Vagina (tissue), 2 donors: ENCODE measurements at regions not wholly inside any gene's neighbourhood (a gene's known extent, or its start where the extent isn't known, plus 50 kb on each side); places are given as distances from the start of the nearest gene placed in this dataset.

Experiments used
- DNase-seq, 2 donors: peaks; one replicate each; pipeline ENCODE4 v3.0.0-alpha.2; 2017; ENCODE audit errors: extremely low spot score in 2 of 2
- H3K27ac ChIP-seq: fragments of 200-600 bp; sonication (generic); one replicate; pipeline ENCODE4 v1.5.1; 2019
- H3K27me3 ChIP-seq: fragments of 200-600 bp; sonication (generic); one replicate; pipeline ENCODE4 v1.5.1; 2019
- H3K36me3 ChIP-seq, 2 donors: fragments of 200-600 bp; sonication (generic); one replicate each; pipeline ENCODE4 v1.5.1; 2017 to 2019
- H3K4me1 ChIP-seq: fragments of 200-600 bp; sonication (generic); one replicate; pipeline ENCODE4 v1.5.1; 2019
- H3K4me3 ChIP-seq, 2 donors: fragments of 200-600 bp; sonication (generic); 1 replicate in 1 of 2; 2 replicates in 1 of 2; pipeline ENCODE4 v1.5.1; 2016 to 2019
- H3K9me3 ChIP-seq: fragments of 200-600 bp; sonication (generic); one replicate; pipeline ENCODE4 v1.5.1; 2019
- POLR2A ChIP-seq, 2 donors: fragments of 450-650 bp; IDR thresholded peaks; one replicate each; pipeline ENCODE4 v1.6.1; 2017; ENCODE audit warnings: antibody characterized with exemption in 2 of 2, mild to moderate bottlenecking in 2 of 2, moderate library complexity in 2 of 2
- POLR2AphosphoS5 ChIP-seq, 2 donors: sonication (generic); formaldehyde crosslinking; IDR thresholded peaks; one replicate each; pipeline ENCODE4 v1.9.0; 2017; ENCODE audit warnings: antibody characterized with exemption in 2 of 2, mild to moderate bottlenecking in 2 of 2, low read depth in 1 of 2; ENCODE audit not compliant: insufficient read depth in 1 of 2
- intact Hi-C: fragments of 100-400 bp; cut with DNase I; formaldehyde crosslinking; loops from one replicate; pipeline ENCODE4 v1.15.1; 2023
- TF ChIP-seq, protein P1 (sequence below), 3 experiments: fragments of 450-650 bp in 2 of 3; fragments of 200-600 bp in 1 of 3; sonication (generic) in 1 of 3; IDR thresholded peaks; one replicate each; pipeline ENCODE4 v1.5.1; 2017 to 2019; ENCODE audit warnings: antibody characterized with exemption in 3 of 3, mild to moderate bottlenecking in 2 of 3, moderate library complexity in 2 of 3

DNA sequence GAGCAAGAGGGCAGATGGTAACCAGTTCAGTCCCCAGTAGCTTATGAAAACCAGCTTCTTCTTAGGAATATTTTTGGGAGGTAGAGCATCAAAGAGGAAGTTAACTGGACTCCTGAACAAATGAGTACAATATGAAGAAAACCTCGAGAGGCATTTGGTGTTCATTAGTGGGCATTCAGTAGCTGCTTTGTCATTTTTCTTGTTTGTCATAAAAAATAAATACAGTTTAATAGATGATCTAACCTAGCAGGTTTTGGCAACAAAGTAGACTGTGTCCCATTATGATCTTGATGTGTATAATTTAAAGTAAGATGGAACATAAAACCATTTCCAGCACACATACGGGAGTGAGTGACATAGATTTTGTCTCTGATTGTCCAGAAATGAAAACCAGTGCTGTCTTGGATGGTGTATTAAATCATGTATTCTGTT lies 173.1 kb downstream of the HS3ST3A1 start:
- no peak for DNase-seq
- intact Hi-C loops = no loop called here
- TF ChIP-seq, protein P1, sequence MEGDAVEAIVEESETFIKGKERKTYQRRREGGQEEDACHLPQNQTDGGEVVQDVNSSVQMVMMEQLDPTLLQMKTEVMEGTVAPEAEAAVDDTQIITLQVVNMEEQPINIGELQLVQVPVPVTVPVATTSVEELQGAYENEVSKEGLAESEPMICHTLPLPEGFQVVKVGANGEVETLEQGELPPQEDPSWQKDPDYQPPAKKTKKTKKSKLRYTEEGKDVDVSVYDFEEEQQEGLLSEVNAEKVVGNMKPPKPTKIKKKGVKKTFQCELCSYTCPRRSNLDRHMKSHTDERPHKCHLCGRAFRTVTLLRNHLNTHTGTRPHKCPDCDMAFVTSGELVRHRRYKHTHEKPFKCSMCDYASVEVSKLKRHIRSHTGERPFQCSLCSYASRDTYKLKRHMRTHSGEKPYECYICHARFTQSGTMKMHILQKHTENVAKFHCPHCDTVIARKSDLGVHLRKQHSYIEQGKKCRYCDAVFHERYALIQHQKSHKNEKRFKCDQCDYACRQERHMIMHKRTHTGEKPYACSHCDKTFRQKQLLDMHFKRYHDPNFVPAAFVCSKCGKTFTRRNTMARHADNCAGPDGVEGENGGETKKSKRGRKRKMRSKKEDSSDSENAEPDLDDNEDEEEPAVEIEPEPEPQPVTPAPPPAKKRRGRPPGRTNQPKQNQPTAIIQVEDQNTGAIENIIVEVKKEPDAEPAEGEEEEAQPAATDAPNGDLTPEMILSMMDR (IDR thresholded peaks at IDR 0.05) = no peak
- TF ChIP-seq POLR2A (IDR thresholded peaks at IDR 0.05) (no peak), POLR2AphosphoS5 (IDR thresholded peaks at IDR 0.05; ENCODE audit: insufficient read depth in 1 of 2, low read depth in 1 of 2) (no peak)
- no peaks in the 10 kb centered on the region for H3K36me3 ChIP-seq
- H3K27me3 ChIP-seq = no peaks in the 10 kb centered on the region
- H3K4me1 ChIP-seq = peaks cover 10% of the 10 kb centered on the region
- no peak overlapping the region for H3K27ac ChIP-seq
- no peak overlapping the region for H3K4me3 ChIP-seq
- H3K9me3 ChIP-seq = no peaks in the 10 kb centered on the region

DNA sequence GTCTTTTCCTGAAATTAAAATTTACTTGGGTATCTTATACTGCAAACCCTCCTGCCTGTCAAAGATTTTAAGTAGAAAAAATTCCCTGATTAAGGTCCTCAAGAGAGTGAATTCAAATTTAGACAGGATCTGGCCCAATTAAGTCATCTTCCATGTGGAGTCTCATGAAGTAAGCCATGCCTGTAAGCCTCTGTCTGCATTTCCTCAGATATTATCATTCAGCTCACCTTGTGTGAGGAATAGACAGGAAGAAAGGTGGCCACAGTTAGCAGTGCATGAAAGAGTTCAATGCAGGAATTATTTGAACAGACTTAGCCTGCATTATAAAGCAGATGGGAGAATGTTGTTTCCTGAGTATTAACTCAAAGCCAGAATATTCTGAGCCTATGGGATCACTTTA lies 174.7 kb downstream of the HS3ST3A1 start:
- DNase-seq = no peak
- H3K4me1 ChIP-seq = peaks cover 10% of the 10 kb centered on the region
- H3K36me3 ChIP-seq = no peaks in the 10 kb centered on the region
- intact Hi-C loops = no loop called here
- no peak overlapping the region for H3K27ac ChIP-seq
- TF ChIP-seq, protein P1 (IDR thresholded peaks at IDR 0.05) = no peak
- H3K4me3 ChIP-seq = no peak overlapping the region
- H3K9me3 ChIP-seq = no peaks in the 10 kb centered on the region
- no peaks in the 10 kb centered on the region for H3K27me3 ChIP-seq

DNA sequence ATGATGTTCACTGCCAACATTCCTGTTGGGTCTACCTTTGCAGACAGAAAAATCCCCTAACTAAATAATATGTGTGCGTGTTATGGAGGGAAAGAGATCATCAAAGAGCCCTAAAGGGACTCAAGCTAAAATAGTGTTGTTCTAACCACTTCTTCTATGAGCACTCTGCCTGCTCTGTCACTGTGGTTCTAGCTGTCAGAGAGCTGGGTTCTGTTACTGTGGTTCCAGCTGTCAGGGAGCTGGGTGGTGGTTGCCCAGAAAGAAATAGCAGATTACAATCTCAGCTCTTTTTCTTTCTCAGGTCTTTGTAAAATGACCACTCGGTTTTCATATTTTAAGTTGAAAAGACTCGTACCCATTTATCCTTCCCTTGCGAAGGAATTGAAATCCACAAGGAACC lies 176.3 kb downstream of the HS3ST3A1 start:
- intact Hi-C loops = no loop called here
- no peak for DNase-seq
- TF ChIP-seq POLR2AphosphoS5 (IDR thresholded peaks at IDR 0.05; ENCODE audit: insufficient read depth in 1 of 2, low read depth in 1 of 2) (no peak), POLR2A (IDR thresholded peaks at IDR 0.05) (no peak)
- TF ChIP-seq, protein P1 (IDR thresholded peaks at IDR 0.05) = no peak

DNA sequence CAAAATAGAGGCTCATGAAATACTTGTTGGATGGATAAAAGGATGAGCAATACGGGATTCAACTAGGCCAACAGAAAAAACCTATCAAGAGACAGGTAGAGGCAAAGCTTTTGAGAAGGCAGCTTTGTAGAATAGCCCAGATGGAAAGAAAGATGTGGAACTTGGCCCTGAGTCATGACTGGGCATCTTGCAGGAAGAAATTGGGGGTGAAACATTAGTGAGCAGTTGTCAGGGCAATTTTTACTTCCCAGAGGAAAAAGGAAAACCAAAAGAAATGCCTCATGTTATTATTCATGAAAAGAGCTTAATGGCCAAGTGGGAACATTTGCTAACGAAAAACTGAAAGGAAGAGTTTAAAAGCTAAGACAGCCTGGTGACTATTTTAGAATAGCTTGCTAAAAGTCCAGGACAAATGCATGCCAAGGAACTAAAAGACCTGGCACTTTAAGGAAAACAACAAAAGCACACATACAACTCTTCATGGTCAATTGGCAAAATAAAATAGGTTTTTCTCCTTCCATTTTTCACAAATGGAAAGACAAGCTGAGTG lies 180.1 kb downstream of the HS3ST3A1 start:
- Histone ChIP-seq H3K27me3 (no peaks in the 10 kb centered on the region), H3K27ac (no peak overlapping the region), H3K9me3 (no peaks in the 10 kb centered on the region), H3K4me3 (no peak overlapping the region), H3K36me3 (no peaks in the 10 kb centered on the region), H3K4me1 (no peaks in the 10 kb centered on the region)
- intact Hi-C loops = no loop called here
- no peak for DNase-seq
- TF ChIP-seq POLR2AphosphoS5 (IDR thresholded peaks at IDR 0.05; ENCODE audit: insufficient read depth in 1 of 2, low read depth in 1 of 2) (no peak), POLR2A (IDR thresholded peaks at IDR 0.05) (no peak)
- TF ChIP-seq, protein P1 (IDR thresholded peaks at IDR 0.05) = no peak

More for the DNA sequence above, 176.3 kb downstream of the HS3ST3A1 start:
- Histone ChIP-seq H3K4me1 (peaks cover 10% of the 10 kb centered on the region), H3K9me3 (no peaks in the 10 kb centered on the region), H3K4me3 (no peak overlapping the region), H3K27me3 (no peaks in the 10 kb centered on the region), H3K27ac (no peak overlapping the region), H3K36me3 (no peaks in the 10 kb centered on the region)

DNA sequence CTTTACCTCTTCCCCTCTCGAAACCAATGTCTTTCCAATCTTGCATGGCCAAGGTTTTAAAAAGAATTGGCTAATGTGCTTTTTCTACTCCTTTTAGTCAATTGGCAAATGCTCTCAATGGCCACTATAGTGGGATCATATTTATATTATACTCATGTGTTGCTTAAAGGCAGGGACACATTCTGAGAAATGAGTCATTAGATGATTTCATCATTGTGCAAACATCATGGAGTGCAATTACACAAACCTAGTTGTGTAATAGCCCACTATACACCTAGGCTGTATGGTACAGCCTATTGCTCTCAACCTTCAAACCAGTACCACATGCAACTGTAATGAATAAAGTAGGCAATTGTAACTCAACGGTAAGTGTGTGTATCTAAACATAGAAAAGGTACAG lies 180.9 kb downstream of the HS3ST3A1 start:
- TF ChIP-seq POLR2A (IDR thresholded peaks at IDR 0.05) (no peak), POLR2AphosphoS5 (IDR thresholded peaks at IDR 0.05; ENCODE audit: insufficient read depth in 1 of 2, low read depth in 1 of 2) (no peak)
- TF ChIP-seq, protein P1 (IDR thresholded peaks at IDR 0.05) = no peak
- intact Hi-C loops = no loop called here
- H3K27ac ChIP-seq = no peak overlapping the region

More for the DNA sequence above, 180.9 kb downstream of the HS3ST3A1 start:
- Histone ChIP-seq H3K9me3 (no peaks in the 10 kb centered on the region), H3K36me3 (no peaks in the 10 kb centered on the region), H3K27me3 (no peaks in the 10 kb centered on the region), H3K4me3 (no peak overlapping the region), H3K4me1 (no peaks in the 10 kb centered on the region)
- DNase-seq = no peak
